HCT116 (cell line): ENCODE measurements at regions not wholly inside any gene's neighbourhood (a gene's known extent, or its start where the extent isn't known, plus 50 kb on each side); places are given as distances from the start of the nearest gene placed in this dataset.

Experiments used
- ATAC-seq: fragments of 200-7000 bp; cut with Tn5 transposase; 2 replicates; pipeline ENCODE4 v1.9.1; 2020; ENCODE audit warnings: mild to moderate bottlenecking, moderate library complexity
- BruUV-seq: library from RNA; stranded (reverse); fragments of 400-500 nt; replicated peaks from 2 replicates; lab custom pipeline; 2021; lab: Mats Ljungman, UMichigan
- CTCF ChIA-PET: fragments of 300-600 bp; sonication (Branson Sonifier 250); formaldehyde crosslinking; loops from one replicate; lab custom pipeline; 2021; ENCODE audit warnings: antibody characterized with exemption; lab: Charles Lee
- POLR2A ChIA-PET: fragments of 300-600, 350-600 bp; sonication (Branson Sonifier 250); formaldehyde crosslinking; loops from one replicate; lab custom pipeline; 2021; ENCODE audit warnings: antibody characterized with exemption; lab: Charles Lee
- RAD21 ChIA-PET, 2 experiments: fragments of 300-600 bp; sonication (Branson Sonifier 250); formaldehyde crosslinking; loops; one replicate each; lab custom pipeline; 2023; ENCODE audit warnings: low total read pairs in 2 of 2; ENCODE audit not compliant: uncharacterized antibody in 2 of 2, unreplicated experiment in 2 of 2, low non-redundant PET in 1 of 2; lab: Charles Lee
- DNase-seq: peaks from one replicate; pipeline ENCODE4 v3.0.0-alpha.2; 2010; ENCODE audit warnings: low read depth, low spot score
- H2AFZ ChIP-seq: fragments of 200-600 bp; shearing (Covaris generic), sonication (generic); 2 replicates; pipeline ENCODE4 v1.6.1; 2017; ENCODE audit warnings: low read depth, mixed run types, mixed read lengths, antibody characterized with exemption, low read length; ENCODE audit not compliant: poor library complexity, severe bottlenecking
- H3K27ac ChIP-seq: 2 replicates; pipeline ENCODE4 v1.5.1; 2012; ENCODE audit warnings: low read depth, low read length
- H3K27me3 ChIP-seq: fragments of 200-600 bp; sonication (generic); 2 replicates; pipeline ENCODE4 v1.6.1; 2016; ENCODE audit warnings: mixed run types, low read length, mixed read lengths; ENCODE audit not compliant: insufficient read depth
- H3K36me3 ChIP-seq, 2 experiments: fragments of 200-500 bp in 1 of 2; fragments of 200-600 bp in 1 of 2; sonication (Bioruptor generic) in 1 of 2; sonication (generic) in 1 of 2; 2 replicates each; pipeline versions ENCODE4 v1.5.1 to v1.6.1; 2014 to 2016; ENCODE audit warnings: low read length in 2 of 2, inconsistent platforms in 1 of 2, mixed read lengths in 1 of 2, mixed run types in 1 of 2; ENCODE audit not compliant: insufficient read depth in 2 of 2, control insufficient read depth in 1 of 2
- H3K4me1 ChIP-seq, 2 experiments: fragments of 200-600 bp in 1 of 2; sonication (generic) in 1 of 2; 2 replicates each; pipeline versions ENCODE4 v1.5.1 to v1.6.1; 2012 to 2017; ENCODE audit warnings: low read length in 2 of 2, inconsistent platforms in 1 of 2, mild to moderate bottlenecking in 1 of 2, mixed read lengths in 1 of 2, mixed run types in 1 of 2, moderate library complexity in 1 of 2; ENCODE audit not compliant: insufficient read depth in 2 of 2, control insufficient read depth in 1 of 2
- H3K4me2 ChIP-seq: fragments of 200-600 bp; sonication (generic); 2 replicates; pipeline ENCODE4 v1.6.1; 2017; ENCODE audit warnings: mixed run types, low read length, mixed read lengths
- H3K4me3 ChIP-seq, 2 experiments: fragments of 200-600 bp in 1 of 2; sonication (generic) in 1 of 2; replicated peaks in 1 of 2; 2 replicates each; pipeline ENCODE4 v1.5.1; 2011 to 2016; ENCODE audit warnings: low read length in 2 of 2, control low read depth in 1 of 2, low read depth in 1 of 2, mild to moderate bottlenecking in 1 of 2, mixed read lengths in 1 of 2, mixed run types in 1 of 2
- H3K79me2 ChIP-seq: fragments of 200-600 bp; sonication (generic); 2 replicates; pipeline ENCODE4 v1.6.1; 2017; ENCODE audit warnings: mild to moderate bottlenecking, mixed run types, low read length, moderate library complexity, mixed read lengths; ENCODE audit not compliant: insufficient read depth
- H3K9ac ChIP-seq: fragments of 200-600 bp; sonication (generic); 2 replicates; pipeline ENCODE4 v1.6.1; 2016; ENCODE audit warnings: low read length, mixed read lengths
- H3K9me2 ChIP-seq: fragments of 200-600 bp; sonication (generic), shearing (Covaris generic); 2 replicates; pipeline ENCODE4 v1.6.1; 2017; ENCODE audit warnings: mixed run types, mild to moderate bottlenecking, moderate library complexity; ENCODE audit not compliant: insufficient read depth
- H3K9me3 ChIP-seq, 2 experiments: fragments of 200-500 bp in 1 of 2; fragments of 200-600 bp in 1 of 2; sonication (Bioruptor generic) in 1 of 2; sonication (generic) in 1 of 2; 2 replicates each; pipeline ENCODE4 v1.6.1; 2014 to 2017; ENCODE audit warnings: low read length in 2 of 2, mixed read lengths in 2 of 2, inconsistent platforms in 1 of 2, low read depth in 1 of 2, mild to moderate bottlenecking in 1 of 2, mixed run types in 1 of 2, moderate library complexity in 1 of 2; ENCODE audit not compliant: control insufficient read depth in 1 of 2, insufficient read depth in 1 of 2
- H4K20me1 ChIP-seq: fragments of 200-600 bp; sonication (generic), shearing (Covaris generic); 2 replicates; pipeline ENCODE4 v1.6.1; 2017; ENCODE audit warnings: mixed run types, mild to moderate bottlenecking, moderate library complexity; ENCODE audit not compliant: insufficient read depth
- CBX3 ChIP-seq: IDR thresholded peaks from 2 replicates; pipeline ENCODE4 v1.6.1; 2012; ENCODE audit warnings: low read depth
- CEBPB ChIP-seq: IDR thresholded peaks from 2 replicates; pipeline ENCODE4 v1.6.1; 2012; ENCODE audit warnings: low read depth
- CTCF ChIP-seq, 3 experiments: fragments of 200-600 bp in 1 of 3; sonication (generic) in 1 of 3; IDR thresholded peaks in 2 of 3; conservative IDR thresholded peaks in 1 of 3; 2 replicates each; pipeline ENCODE4 v1.5.1; 2012 to 2017; ENCODE audit warnings: low read depth in 2 of 3, low read length in 2 of 3, antibody characterized with exemption in 1 of 3, borderline replicate concordance in 1 of 3, control low read depth in 1 of 3, mild to moderate bottlenecking in 1 of 3, mixed read lengths in 1 of 3, mixed run types in 1 of 3, moderate library complexity in 1 of 3; ENCODE audit not compliant: insufficient read depth in 1 of 3
- ELF1 ChIP-seq: IDR thresholded peaks from 2 replicates; pipeline ENCODE4 v1.6.1; 2012; ENCODE audit warnings: low read depth, borderline replicate concordance
- EZH2phosphoT487 ChIP-seq: fragments of 200-600 bp; IDR thresholded peaks from 2 replicates; pipeline ENCODE4 v1.6.1; 2018; ENCODE audit warnings: antibody characterized with exemption, borderline replicate concordance
- JUND ChIP-seq: IDR thresholded peaks from 2 replicates; pipeline ENCODE4 v1.6.1; 2012
- RAD21 ChIP-seq: IDR thresholded peaks from 2 replicates; pipeline ENCODE4 v1.6.1; 2012; ENCODE audit warnings: low read depth, mild to moderate bottlenecking
- REST ChIP-seq: IDR thresholded peaks from 2 replicates; pipeline ENCODE4 v1.6.1; 2012; ENCODE audit warnings: low read depth
- SIN3A ChIP-seq: IDR thresholded peaks from 2 replicates; pipeline ENCODE4 v1.6.1; 2012; ENCODE audit warnings: low read depth
- SRF ChIP-seq: IDR thresholded peaks from 2 replicates; pipeline ENCODE4 v1.6.1; 2012; ENCODE audit warnings: low read depth
- TCF7L2 ChIP-seq: IDR thresholded peaks from 2 replicates; pipeline ENCODE4 v1.7.0; 2011; ENCODE audit warnings: borderline replicate concordance, inconsistent platforms; ENCODE audit not compliant: insufficient read depth, insufficient read length; ENCODE audit errors: extremely low read depth
- ZNF274 ChIP-seq: fragments of 200-500 bp; sonication (Bioruptor generic); IDR thresholded peaks from 2 replicates; pipeline ENCODE4 v1.6.1; 2014; ENCODE audit warnings: mild to moderate bottlenecking, low read depth, low read length, inconsistent platforms
- intact Hi-C: fragments of 100-400 bp; cut with micrococcal nuclease; formaldehyde crosslinking; loops from 2 replicates; pipeline ENCODE4 v1.10.0; 2022
- TF ChIP-seq, protein P1 (sequence below): IDR thresholded peaks from 2 replicates; pipeline ENCODE4 v1.6.1; 2011; ENCODE audit warnings: mild to moderate bottlenecking, low read length, moderate library complexity; ENCODE audit not compliant: insufficient replicate concordance; ENCODE audit errors: extremely low read depth

DNA sequence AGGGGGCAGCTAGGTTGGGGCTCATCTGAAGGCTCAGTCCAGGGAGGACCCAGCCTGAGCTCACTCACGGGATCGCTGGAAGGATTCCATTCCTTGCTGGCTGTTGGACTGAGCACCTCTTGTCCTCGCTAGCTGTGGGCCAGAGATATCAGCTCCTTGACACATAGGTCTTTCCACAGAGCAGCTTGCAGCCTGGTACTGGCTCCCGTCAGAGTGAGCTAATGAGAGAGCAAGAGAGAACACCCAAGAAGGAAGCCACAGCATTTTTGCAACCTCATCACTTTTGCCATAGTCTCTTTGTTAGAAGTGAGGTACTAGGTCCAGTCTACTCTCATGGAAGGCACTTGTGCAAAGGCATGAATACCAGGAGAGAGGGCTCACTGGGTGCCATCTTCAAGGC, 179.9 kb downstream of the CDC5L start:
- no peaks in the 10 kb centered on the region for H3K79me2 ChIP-seq
- H3K9ac ChIP-seq = no peak overlapping the region
- no peaks in the 10 kb centered on the region for H4K20me1 ChIP-seq
- TF ChIP-seq RAD21 (no peak), EZH2phosphoT487 (no peak), ELF1 (no peak), CTCF (IDR thresholded peaks at IDR 0.05 in 2 of 3, conservative IDR thresholded peaks at IDR 0.05 in 1 of 3; ENCODE audit: borderline replicate concordance in 1 of 3, insufficient read depth in 1 of 3, low read depth in 2 of 3, low read length in 2 of 3) (no peak), SRF (no peak), JUND (no peak), TCF7L2 (no peak), CBX3 (no peak), SIN3A (no peak), REST (no peak), CEBPB (no peak), ZNF274 (no peak)
- TF ChIP-seq, protein P1, sequence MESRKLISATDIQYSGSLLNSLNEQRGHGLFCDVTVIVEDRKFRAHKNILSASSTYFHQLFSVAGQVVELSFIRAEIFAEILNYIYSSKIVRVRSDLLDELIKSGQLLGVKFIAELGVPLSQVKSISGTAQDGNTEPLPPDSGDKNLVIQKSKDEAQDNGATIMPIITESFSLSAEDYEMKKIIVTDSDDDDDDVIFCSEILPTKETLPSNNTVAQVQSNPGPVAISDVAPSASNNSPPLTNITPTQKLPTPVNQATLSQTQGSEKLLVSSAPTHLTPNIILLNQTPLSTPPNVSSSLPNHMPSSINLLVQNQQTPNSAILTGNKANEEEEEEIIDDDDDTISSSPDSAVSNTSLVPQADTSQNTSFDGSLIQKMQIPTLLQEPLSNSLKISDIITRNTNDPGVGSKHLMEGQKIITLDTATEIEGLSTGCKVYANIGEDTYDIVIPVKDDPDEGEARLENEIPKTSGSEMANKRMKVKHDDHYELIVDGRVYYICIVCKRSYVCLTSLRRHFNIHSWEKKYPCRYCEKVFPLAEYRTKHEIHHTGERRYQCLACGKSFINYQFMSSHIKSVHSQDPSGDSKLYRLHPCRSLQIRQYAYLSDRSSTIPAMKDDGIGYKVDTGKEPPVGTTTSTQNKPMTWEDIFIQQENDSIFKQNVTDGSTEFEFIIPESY = no peak
- TF ChIP-seq, all 23 proteins: peak for 0
- Histone ChIP-seq H3K36me3 (no peaks in the 10 kb centered on the region), H3K4me2 (no peak overlapping the region), H3K4me1 (peaks cover 0 to 8% of the 10 kb centered on the region in 2 experiments; a peak in 1 of 4 replicates), H3K27me3 (no peaks in the 10 kb centered on the region), H3K27ac (no peak overlapping the region), H3K9me2 (no peaks in the 10 kb centered on the region), H2AFZ (no peak overlapping the region), H3K9me3 (no peaks in the 10 kb centered on the region), H3K4me3 (no peak overlapping the region)
- ChIA-PET RAD21 (no interaction called here), CTCF (interaction anchor here (1.4 to 1.9 kb wide), 2 partner anchors 92 to 98 kb away, joined by 3 to 5 read pairs; no protein-coding TSS in a partner anchor), POLR2A (no interaction called here)
- intact Hi-C loops = no loop called here
- ATAC-seq = no peak
- BruUV-seq = no TSS peak
- DNase-seq = no peak
